ENCODE measurements at regions not wholly inside any gene's neighbourhood (a gene's known extent, or its start where the extent isn't known, plus 50 kb on each side); places are given as distances from the start of the nearest gene placed in this dataset.

DNA sequence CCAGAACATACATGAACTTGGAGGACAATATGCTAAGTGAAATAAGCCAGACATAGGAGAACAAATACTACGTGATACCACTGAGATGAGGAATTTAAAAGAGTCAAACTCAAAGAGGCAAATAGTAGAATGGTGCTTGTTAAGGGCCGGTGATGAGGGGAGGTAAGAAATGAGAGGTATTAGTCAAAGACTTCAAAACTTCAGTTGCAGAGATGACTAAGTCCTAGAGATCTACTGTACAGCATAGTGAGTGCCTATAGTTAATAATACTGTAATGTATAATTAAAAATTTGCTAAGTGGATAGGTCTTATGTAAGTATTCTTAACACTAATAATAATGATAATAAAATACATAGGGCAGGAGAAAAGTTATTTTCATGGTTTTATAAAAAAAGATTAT lies 126.9 kb upstream of the VEGFC start:
- no peak for FAIRE-seq
- Histone ChIP-seq H3K27me3 (ENCODE audit: control insufficient read depth in 3 of 3, insufficient read depth in 3 of 3, low read length in 3 of 3) (no peaks in the 10 kb centered on the region), H3K27ac (ENCODE audit: low read depth in 1 of 3, low read length in 2 of 3) (no peak overlapping the region), H3K36me3 (ENCODE audit: control insufficient read depth in 3 of 3, insufficient read depth in 2 of 3, low read depth in 1 of 3, low read length in 3 of 3) (no peaks in the 10 kb centered on the region), H3K4me3 (ENCODE audit: low read depth in 1 of 3, low read length in 3 of 3) (no peak overlapping the region), H3K4me1 (ENCODE audit: control insufficient read depth in 3 of 3, insufficient read depth in 2 of 3, low read depth in 1 of 3, low read length in 2 of 3) (no peaks in the 10 kb centered on the region), H3K9me3 (ENCODE audit: control insufficient read depth in 2 of 2, insufficient read depth in 1 of 2, low read depth in 1 of 2, low read length in 1 of 2) (no peaks in the 10 kb centered on the region)
- WGBS, 3 donors = 80 to 89% (median 83%) methylated on average over 2 of the region's 2 CpGs
- no peak for DNase-seq

DNA sequence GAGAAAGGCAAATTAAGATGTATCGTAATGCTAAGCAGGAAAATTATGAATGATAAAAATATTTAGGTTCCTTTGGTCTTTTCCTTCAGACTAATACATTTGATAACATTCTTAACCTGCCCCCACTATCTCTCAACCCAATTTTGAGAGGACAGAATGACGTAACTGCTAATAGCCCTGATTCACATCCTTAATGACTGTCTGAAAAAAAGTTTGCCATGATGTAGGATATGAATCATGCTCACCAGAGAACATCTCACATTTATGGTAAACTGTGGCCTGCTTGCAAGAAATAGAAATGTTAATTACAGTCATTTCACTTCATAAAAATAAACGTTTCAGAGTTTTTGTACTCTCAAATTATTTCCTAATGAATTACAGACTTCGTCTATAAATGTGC lies 128.0 kb upstream of the VEGFC start:
- DNase-seq (no peak), FAIRE-seq (no peak)
- no peaks in the 10 kb centered on the region for H3K4me1 ChIP-seq (ENCODE audit: control insufficient read depth in 3 of 3, insufficient read depth in 2 of 3, low read depth in 1 of 3, low read length in 2 of 3)
- no peak overlapping the region for H3K27ac ChIP-seq (ENCODE audit: low read depth in 1 of 3, low read length in 2 of 3)
- H3K9me3 ChIP-seq (ENCODE audit: control insufficient read depth in 2 of 2, insufficient read depth in 1 of 2, low read depth in 1 of 2, low read length in 1 of 2) = no peaks in the 10 kb centered on the region
- H3K27me3 ChIP-seq (ENCODE audit: control insufficient read depth in 3 of 3, insufficient read depth in 3 of 3, low read length in 3 of 3) = no peaks in the 10 kb centered on the region
- 41 to 56% (median 47%) methylated on average over 4 of the region's 4 CpGs for WGBS, 3 donors
- no peaks in the 10 kb centered on the region for H3K36me3 ChIP-seq (ENCODE audit: control insufficient read depth in 3 of 3, insufficient read depth in 2 of 3, low read depth in 1 of 3, low read length in 3 of 3)
- H3K4me3 ChIP-seq (ENCODE audit: low read depth in 1 of 3, low read length in 3 of 3) = no peak overlapping the region

DNA sequence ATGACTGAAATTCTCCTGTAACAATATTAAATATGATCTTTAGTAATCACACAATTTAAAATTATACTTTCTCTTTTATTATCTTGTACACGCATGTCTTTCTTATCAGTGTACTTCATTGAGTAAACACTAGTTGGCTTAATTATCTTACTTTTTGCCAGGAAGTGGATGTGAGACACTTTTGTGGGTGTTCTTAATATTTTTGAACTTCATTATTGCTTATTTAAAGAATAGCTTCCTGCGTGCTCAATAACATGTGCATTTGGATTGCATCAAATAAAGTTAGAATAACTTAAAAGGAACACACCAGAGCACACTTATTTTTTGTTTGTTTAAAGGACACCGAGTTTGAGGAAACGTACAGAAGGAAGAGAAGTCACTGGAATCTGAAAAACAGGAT lies 128.5 kb upstream of the VEGFC start:
- Histone ChIP-seq H3K36me3 (ENCODE audit: control insufficient read depth in 3 of 3, insufficient read depth in 2 of 3, low read depth in 1 of 3, low read length in 3 of 3) (no peaks in the 10 kb centered on the region), H3K9me3 (ENCODE audit: control insufficient read depth in 2 of 2, insufficient read depth in 1 of 2, low read depth in 1 of 2, low read length in 1 of 2) (no peaks in the 10 kb centered on the region), H3K27ac (ENCODE audit: low read depth in 1 of 3, low read length in 2 of 3) (no peak overlapping the region), H3K4me1 (ENCODE audit: control insufficient read depth in 3 of 3, insufficient read depth in 2 of 3, low read depth in 1 of 3, low read length in 2 of 3) (no peaks in the 10 kb centered on the region), H3K27me3 (ENCODE audit: control insufficient read depth in 3 of 3, insufficient read depth in 3 of 3, low read length in 3 of 3) (no peaks in the 10 kb centered on the region), H3K4me3 (ENCODE audit: low read depth in 1 of 3, low read length in 3 of 3) (no peak overlapping the region)
- DNase-seq (no peak), FAIRE-seq (no peak)
- WGBS, 3 donors = 52 to 60% (median 53%) methylated on average over 4 of the region's 4 CpGs

DNA sequence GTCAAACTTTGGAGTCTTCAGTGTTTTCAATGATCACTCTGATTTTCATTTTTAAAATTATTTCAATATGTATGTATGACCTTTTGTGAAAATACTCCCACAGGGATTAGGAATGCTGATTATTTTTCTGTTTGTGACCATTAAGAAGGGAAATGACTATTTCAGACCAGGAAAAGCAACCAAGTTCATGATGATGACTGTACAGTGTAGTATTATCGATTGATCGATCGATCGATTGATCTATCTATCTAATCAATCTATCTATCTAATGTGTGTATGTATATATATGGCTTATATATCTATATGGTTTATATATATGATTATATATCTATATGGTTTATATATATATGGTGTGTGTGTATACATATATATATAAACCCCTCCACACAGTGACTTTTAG lies 131.5 kb upstream of the VEGFC start:
- DNase-seq (no peak), FAIRE-seq (no peak)
- no peaks in the 10 kb centered on the region for H3K27me3 ChIP-seq (ENCODE audit: control insufficient read depth in 3 of 3, insufficient read depth in 3 of 3, low read length in 3 of 3)
- no peaks in the 10 kb centered on the region for H3K36me3 ChIP-seq (ENCODE audit: control insufficient read depth in 3 of 3, insufficient read depth in 2 of 3, low read depth in 1 of 3, low read length in 3 of 3)
- H3K4me1 ChIP-seq (ENCODE audit: control insufficient read depth in 3 of 3, insufficient read depth in 2 of 3, low read depth in 1 of 3, low read length in 2 of 3) = no peaks in the 10 kb centered on the region
- no peaks in the 10 kb centered on the region for H3K9me3 ChIP-seq (ENCODE audit: control insufficient read depth in 2 of 2, insufficient read depth in 1 of 2, low read depth in 1 of 2, low read length in 1 of 2)
- H3K27ac ChIP-seq (ENCODE audit: low read depth in 1 of 3, low read length in 2 of 3) = no peak overlapping the region
- H3K4me3 ChIP-seq (ENCODE audit: low read depth in 1 of 3, low read length in 3 of 3) = no peak overlapping the region
- 94 to 98% (median 96%) methylated on average over 4 of the region's 4 CpGs for WGBS, 3 donors

DNA sequence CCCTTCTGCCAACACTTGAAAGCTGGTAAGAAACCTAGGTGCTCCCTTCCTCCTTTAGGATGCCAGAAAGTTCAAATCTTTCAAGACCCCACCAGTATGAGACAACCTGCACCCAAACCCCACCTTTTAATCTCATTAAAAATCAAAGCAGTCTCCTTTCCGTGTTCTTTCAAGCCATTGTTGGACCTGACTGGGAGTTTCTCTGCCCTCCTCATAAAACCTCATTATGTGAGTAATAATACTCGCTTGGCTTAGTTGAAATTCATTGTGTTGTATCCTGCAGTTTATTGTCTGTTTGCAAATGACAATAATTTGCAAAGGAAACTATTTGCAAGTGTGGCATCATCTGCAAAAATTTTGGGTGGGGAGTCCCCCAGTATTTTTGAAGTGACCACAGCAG lies 133.2 kb upstream of the VEGFC start:
- Histone ChIP-seq H3K27me3 (ENCODE audit: control insufficient read depth in 3 of 3, insufficient read depth in 3 of 3, low read length in 3 of 3) (no peaks in the 10 kb centered on the region), H3K4me1 (ENCODE audit: control insufficient read depth in 3 of 3, insufficient read depth in 2 of 3, low read depth in 1 of 3, low read length in 2 of 3) (no peaks in the 10 kb centered on the region), H3K4me3 (ENCODE audit: low read depth in 1 of 3, low read length in 3 of 3) (no peak overlapping the region), H3K9me3 (ENCODE audit: control insufficient read depth in 2 of 2, insufficient read depth in 1 of 2, low read depth in 1 of 2, low read length in 1 of 2) (no peaks in the 10 kb centered on the region), H3K27ac (ENCODE audit: low read depth in 1 of 3, low read length in 2 of 3) (no peak overlapping the region), H3K36me3 (ENCODE audit: control insufficient read depth in 3 of 3, insufficient read depth in 2 of 3, low read depth in 1 of 3, low read length in 3 of 3) (no peaks in the 10 kb centered on the region)
- no peak for FAIRE-seq
- DNase-seq = no peak
- WGBS, 3 donors = 52 to 64% (median 55%) methylated on average over 2 of the region's 2 CpGs

DNA sequence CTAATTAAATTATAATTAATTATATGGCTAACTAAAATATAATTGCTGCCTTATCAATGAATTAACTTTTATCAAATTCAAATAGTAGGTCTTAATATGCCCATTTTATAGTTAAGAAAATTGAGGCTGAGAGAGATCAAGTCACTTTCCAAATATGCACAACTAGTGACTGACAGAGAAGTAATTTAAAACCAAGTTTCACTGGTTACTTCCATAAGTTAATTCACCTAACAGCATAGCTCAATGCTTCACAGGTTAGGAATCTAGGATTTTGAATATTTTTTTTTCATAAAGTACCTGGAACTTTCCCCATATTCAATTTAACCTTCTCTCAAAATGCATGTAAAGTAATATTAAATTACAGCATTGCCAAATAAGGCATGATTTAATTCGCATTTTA lies 134.4 kb upstream of the VEGFC start:
- H3K36me3 ChIP-seq (ENCODE audit: control insufficient read depth in 3 of 3, insufficient read depth in 2 of 3, low read depth in 1 of 3, low read length in 3 of 3) = no peaks in the 10 kb centered on the region
- no peak overlapping the region for H3K4me3 ChIP-seq (ENCODE audit: low read depth in 1 of 3, low read length in 3 of 3)
- no peak for FAIRE-seq
- no peak overlapping the region for H3K27ac ChIP-seq (ENCODE audit: low read depth in 1 of 3, low read length in 2 of 3)
- no peak for DNase-seq
- H3K27me3 ChIP-seq (ENCODE audit: control insufficient read depth in 3 of 3, insufficient read depth in 3 of 3, low read length in 3 of 3) = no peaks in the 10 kb centered on the region
- H3K4me1 ChIP-seq (ENCODE audit: control insufficient read depth in 3 of 3, insufficient read depth in 2 of 3, low read depth in 1 of 3, low read length in 2 of 3) = no peaks in the 10 kb centered on the region
- no peaks in the 10 kb centered on the region for H3K9me3 ChIP-seq (ENCODE audit: control insufficient read depth in 2 of 2, insufficient read depth in 1 of 2, low read depth in 1 of 2, low read length in 1 of 2)
- 90 to 92% (median 92%) methylated on average over 1 of the region's 1 CpG for WGBS, 3 donors

DNA sequence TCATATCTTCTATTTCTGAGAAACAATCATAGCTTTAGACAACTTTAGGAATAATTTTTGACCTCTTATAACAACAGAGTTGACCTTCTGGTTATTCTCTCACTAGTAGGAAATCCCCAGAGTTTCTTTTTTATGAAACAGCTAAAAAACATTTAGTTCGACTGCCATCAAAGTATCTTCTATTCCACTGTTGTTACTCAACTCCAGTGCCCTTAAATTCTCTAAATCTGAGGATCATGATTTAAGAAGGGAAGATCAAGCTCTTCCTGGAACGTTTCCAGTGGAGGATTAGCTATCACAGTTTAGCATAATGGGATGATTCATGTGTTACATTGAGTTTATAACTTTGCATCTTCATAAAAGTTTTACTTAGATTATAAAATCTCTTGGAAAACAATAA lies 134.9 kb upstream of the VEGFC start:
- H3K27me3 ChIP-seq (ENCODE audit: control insufficient read depth in 3 of 3, insufficient read depth in 3 of 3, low read length in 3 of 3) = no peaks in the 10 kb centered on the region
- H3K36me3 ChIP-seq (ENCODE audit: control insufficient read depth in 3 of 3, insufficient read depth in 2 of 3, low read depth in 1 of 3, low read length in 3 of 3) = no peaks in the 10 kb centered on the region
- FAIRE-seq (no peak), DNase-seq (no peak)
- no peak overlapping the region for H3K27ac ChIP-seq (ENCODE audit: low read depth in 1 of 3, low read length in 2 of 3)
- no peaks in the 10 kb centered on the region for H3K9me3 ChIP-seq (ENCODE audit: control insufficient read depth in 2 of 2, insufficient read depth in 1 of 2, low read depth in 1 of 2, low read length in 1 of 2)
- no peaks in the 10 kb centered on the region for H3K4me1 ChIP-seq (ENCODE audit: control insufficient read depth in 3 of 3, insufficient read depth in 2 of 3, low read depth in 1 of 3, low read length in 2 of 3)
- no peak overlapping the region for H3K4me3 ChIP-seq (ENCODE audit: low read depth in 1 of 3, low read length in 3 of 3)
- whole genome bisulfite sequencing, 3 donors = 33 to 44% (median 42%) methylated on average over 2 of the region's 2 CpGs

DNA sequence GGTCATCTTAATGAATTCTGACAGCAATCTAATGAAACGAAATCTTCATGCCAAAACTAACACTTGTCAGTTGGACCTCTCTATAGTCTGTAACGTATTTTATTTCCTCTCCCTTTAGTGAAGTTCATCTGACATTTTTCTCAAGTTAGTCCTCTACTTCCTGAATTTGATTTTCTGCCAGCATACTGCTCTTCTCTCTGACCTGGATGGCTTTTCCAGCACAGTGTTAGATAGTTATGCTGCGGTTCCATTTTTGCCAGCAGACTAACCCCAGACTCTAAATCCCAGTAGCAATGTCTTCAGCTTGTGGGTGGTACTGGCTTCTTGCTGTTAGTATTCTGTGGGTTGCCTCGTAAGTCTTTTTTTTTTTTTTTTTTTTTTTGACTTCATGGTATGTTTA lies 146.7 kb upstream of the VEGFC start:
- FAIRE-seq = no peak

DNA sequence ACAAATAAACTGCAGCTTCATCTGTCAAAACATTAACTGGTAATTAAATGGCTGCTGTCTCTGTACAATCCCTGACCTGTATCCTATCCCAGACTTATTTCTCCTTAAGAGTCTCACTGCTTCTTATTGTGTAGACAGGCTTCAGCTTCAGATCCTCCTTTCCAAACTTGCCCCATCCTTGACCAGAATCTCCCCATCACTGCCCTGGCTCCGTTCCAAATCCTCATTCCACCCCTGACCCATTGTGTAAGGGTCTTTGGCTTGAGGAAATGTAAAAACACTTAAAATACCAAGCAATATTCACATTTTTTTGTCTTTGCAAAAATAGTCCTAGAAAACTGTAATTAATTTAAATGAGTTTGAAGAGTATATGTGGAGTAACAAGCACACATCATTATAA lies 152.6 kb upstream of the VEGFC start:
- WGBS, 3 donors = 0% methylated on average over 1 of the region's 1 CpG
- DNase-seq = no peak
- no peak for FAIRE-seq
- Histone ChIP-seq H3K4me3 (ENCODE audit: low read depth in 1 of 3, low read length in 3 of 3) (no peak overlapping the region), H3K9me3 (ENCODE audit: control insufficient read depth in 2 of 2, insufficient read depth in 1 of 2, low read depth in 1 of 2, low read length in 1 of 2) (no peaks in the 10 kb centered on the region), H3K4me1 (ENCODE audit: control insufficient read depth in 3 of 3, insufficient read depth in 2 of 3, low read depth in 1 of 3, low read length in 2 of 3) (no peaks in the 10 kb centered on the region), H3K27me3 (ENCODE audit: control insufficient read depth in 3 of 3, insufficient read depth in 3 of 3, low read length in 3 of 3) (no peaks in the 10 kb centered on the region), H3K36me3 (ENCODE audit: control insufficient read depth in 3 of 3, insufficient read depth in 2 of 3, low read depth in 1 of 3, low read length in 3 of 3) (no peaks in the 10 kb centered on the region), H3K27ac (ENCODE audit: low read depth in 1 of 3, low read length in 2 of 3) (no peak overlapping the region)

More for the DNA sequence above, 146.7 kb upstream of the VEGFC start:
- Histone ChIP-seq H3K4me3 (ENCODE audit: low read depth in 1 of 3, low read length in 3 of 3) (no peak overlapping the region), H3K27me3 (ENCODE audit: control insufficient read depth in 3 of 3, insufficient read depth in 3 of 3, low read length in 3 of 3) (no peaks in the 10 kb centered on the region), H3K36me3 (ENCODE audit: control insufficient read depth in 3 of 3, insufficient read depth in 2 of 3, low read depth in 1 of 3, low read length in 3 of 3) (no peaks in the 10 kb centered on the region), H3K9me3 (ENCODE audit: control insufficient read depth in 2 of 2, insufficient read depth in 1 of 2, low read depth in 1 of 2, low read length in 1 of 2) (no peaks in the 10 kb centered on the region), H3K27ac (ENCODE audit: low read depth in 1 of 3, low read length in 2 of 3) (no peak overlapping the region), H3K4me1 (ENCODE audit: control insufficient read depth in 3 of 3, insufficient read depth in 2 of 3, low read depth in 1 of 3, low read length in 2 of 3) (no peaks in the 10 kb centered on the region)
- 37 to 45% (median 44%) methylated on average over 4 of the region's 4 CpGs for WGBS, 3 donors
- no peak for DNase-seq

All from small intestine (tissue), 7 donors.